ENCODE measurements at regions not wholly inside any gene's neighbourhood (a gene's known extent, or its start where the extent isn't known, plus 50 kb on each side); places are given as distances from the start of the nearest gene placed in this dataset.

DNA sequence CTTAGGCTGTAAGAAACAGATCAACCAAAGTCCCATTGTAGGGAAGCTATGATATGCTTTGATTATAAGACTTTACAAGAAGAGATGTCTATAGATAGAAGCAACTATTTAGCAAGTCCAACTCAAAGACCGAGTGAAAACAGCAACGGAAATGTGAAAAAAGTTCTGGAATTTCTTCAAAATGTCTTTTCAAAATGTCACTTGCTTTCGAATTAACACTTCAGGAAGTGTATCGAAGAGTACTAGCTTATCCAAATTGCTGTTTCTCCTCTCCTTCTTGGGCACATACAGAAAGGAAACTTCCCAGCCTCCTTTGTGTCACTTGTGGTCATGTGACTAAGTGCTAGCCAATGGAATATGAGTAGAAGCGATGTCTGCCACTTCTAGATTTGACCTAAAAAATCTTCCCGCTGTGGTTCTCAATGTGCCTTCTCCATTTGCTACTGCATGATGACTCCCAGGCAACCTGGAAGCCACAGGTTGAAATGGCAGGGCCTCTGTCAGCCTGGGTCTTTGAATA, 89.9 kb downstream of the TSEN15 start:
- Histone ChIP-seq H3K9me3 (no peaks in the 10 kb centered on the region), H3K4me1 (no peaks in the 10 kb centered on the region), H3K36me3 (no peaks in the 10 kb centered on the region), H3K27ac (no peak overlapping the region), H3K27me3 (no peaks in the 10 kb centered on the region), H3K4me3 (no peak overlapping the region)
- TF ChIP-seq POLR2A (IDR thresholded peaks at IDR 0.05) (no peak), EP300 (IDR thresholded peaks at IDR 0.05; ENCODE audit: low read depth) (no peak), POLR2AphosphoS5 (IDR thresholded peaks at IDR 0.05) (no peak)
- TF ChIP-seq, protein P1, sequence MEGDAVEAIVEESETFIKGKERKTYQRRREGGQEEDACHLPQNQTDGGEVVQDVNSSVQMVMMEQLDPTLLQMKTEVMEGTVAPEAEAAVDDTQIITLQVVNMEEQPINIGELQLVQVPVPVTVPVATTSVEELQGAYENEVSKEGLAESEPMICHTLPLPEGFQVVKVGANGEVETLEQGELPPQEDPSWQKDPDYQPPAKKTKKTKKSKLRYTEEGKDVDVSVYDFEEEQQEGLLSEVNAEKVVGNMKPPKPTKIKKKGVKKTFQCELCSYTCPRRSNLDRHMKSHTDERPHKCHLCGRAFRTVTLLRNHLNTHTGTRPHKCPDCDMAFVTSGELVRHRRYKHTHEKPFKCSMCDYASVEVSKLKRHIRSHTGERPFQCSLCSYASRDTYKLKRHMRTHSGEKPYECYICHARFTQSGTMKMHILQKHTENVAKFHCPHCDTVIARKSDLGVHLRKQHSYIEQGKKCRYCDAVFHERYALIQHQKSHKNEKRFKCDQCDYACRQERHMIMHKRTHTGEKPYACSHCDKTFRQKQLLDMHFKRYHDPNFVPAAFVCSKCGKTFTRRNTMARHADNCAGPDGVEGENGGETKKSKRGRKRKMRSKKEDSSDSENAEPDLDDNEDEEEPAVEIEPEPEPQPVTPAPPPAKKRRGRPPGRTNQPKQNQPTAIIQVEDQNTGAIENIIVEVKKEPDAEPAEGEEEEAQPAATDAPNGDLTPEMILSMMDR (IDR thresholded peaks at IDR 0.05): no peak
- intact Hi-C loops (cut with DNase I; ENCODE audit: low total_unique reads): no loop called here
- WGBS, 2 donors (ENCODE audit: low coverage in 1 of 2): 92 to 95% methylated on average over 5 to 6 of the region's 6 CpGs
- no peak for DNase-seq
- in situ Hi-C loops (cut with MboI; ENCODE audit: low pct_ligation_motif_present in 1 of 4, low pct_unique_long_range_greater_than_20kb in 1 of 4, low sequenced_read_pairs in 3 of 4): no loop called here

DNA sequence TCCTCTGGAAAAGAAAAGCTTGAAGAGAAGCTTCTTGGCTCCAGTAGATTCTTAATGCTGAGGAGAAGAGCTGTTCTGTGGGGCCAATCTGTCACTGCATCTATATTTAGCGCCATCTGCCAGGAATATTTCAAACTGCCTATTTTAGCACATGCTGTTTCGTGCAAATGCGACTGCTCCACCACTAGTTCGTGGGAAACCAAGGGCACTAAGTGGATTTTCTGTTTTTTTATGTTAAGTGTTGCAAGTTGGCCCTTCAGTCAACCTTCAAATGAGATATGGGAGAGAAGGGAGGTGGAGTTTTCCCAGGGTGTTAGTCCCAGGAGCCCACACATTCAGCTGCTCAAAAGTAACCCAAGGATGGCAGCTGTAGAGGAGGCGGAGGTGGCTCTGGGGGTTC, 91.9 kb downstream of the TSEN15 start:
- Histone ChIP-seq H3K9me3 (no peaks in the 10 kb centered on the region), H3K4me1 (no peaks in the 10 kb centered on the region), H3K36me3 (no peaks in the 10 kb centered on the region), H3K27ac (no peak overlapping the region), H3K27me3 (no peaks in the 10 kb centered on the region), H3K4me3 (no peak overlapping the region)
- intact Hi-C loops (cut with DNase I; ENCODE audit: low total_unique reads): no loop called here
- no peak for DNase-seq
- 65% methylated on average over 5 of the region's 5 CpGs; no CpG with 5 or more reads in 1 of the 2 donors for WGBS, 2 donors (ENCODE audit: low coverage in 1 of 2)
- TF ChIP-seq POLR2A (IDR thresholded peaks at IDR 0.05): no peak
- TF ChIP-seq, protein P1 (IDR thresholded peaks at IDR 0.05): no peak
- TF ChIP-seq POLR2AphosphoS5 (IDR thresholded peaks at IDR 0.05): no peak
- TF ChIP-seq EP300 (IDR thresholded peaks at IDR 0.05; ENCODE audit: low read depth): no peak
- in situ Hi-C loops (cut with MboI; ENCODE audit: low pct_ligation_motif_present in 1 of 4, low pct_unique_long_range_greater_than_20kb in 1 of 4, low sequenced_read_pairs in 3 of 4): no loop called here

DNA sequence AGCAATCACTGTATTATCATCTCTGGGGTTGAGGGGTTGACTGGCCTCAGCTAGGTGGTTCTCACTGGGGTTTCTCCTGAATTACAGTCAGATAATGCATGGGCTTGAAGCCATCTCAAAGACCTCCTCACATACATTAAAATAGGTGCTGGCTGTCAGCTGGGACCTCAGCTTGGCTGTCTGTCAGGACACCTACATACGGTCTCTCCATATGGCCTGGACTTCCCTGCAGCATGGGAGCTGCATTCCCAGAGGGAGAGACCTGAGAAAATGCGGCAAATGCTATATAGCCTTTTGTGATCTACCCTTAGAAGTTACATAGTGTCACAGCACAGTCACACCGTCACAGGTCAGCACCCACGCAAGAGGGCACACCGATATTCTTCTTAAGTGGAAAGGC, 93.6 kb downstream of the TSEN15 start:
- no peak for TF ChIP-seq POLR2AphosphoS5 (IDR thresholded peaks at IDR 0.05)
- TF ChIP-seq, protein P1 (IDR thresholded peaks at IDR 0.05): no peak
- no peak overlapping the region for H3K4me3 ChIP-seq
- 98 to 100% methylated on average over 3 to 5 of the region's 5 CpGs for WGBS, 2 donors (ENCODE audit: low coverage in 1 of 2)
- H3K36me3 ChIP-seq: no peaks in the 10 kb centered on the region
- no peaks in the 10 kb centered on the region for H3K27me3 ChIP-seq
- in situ Hi-C loops (cut with MboI; ENCODE audit: low pct_ligation_motif_present in 1 of 4, low pct_unique_long_range_greater_than_20kb in 1 of 4, low sequenced_read_pairs in 3 of 4): no loop called here
- intact Hi-C loops (cut with DNase I; ENCODE audit: low total_unique reads): no loop called here
- no peaks in the 10 kb centered on the region for H3K9me3 ChIP-seq
- no peak overlapping the region for H3K27ac ChIP-seq
- no peak for DNase-seq
- H3K4me1 ChIP-seq: no peaks in the 10 kb centered on the region

DNA sequence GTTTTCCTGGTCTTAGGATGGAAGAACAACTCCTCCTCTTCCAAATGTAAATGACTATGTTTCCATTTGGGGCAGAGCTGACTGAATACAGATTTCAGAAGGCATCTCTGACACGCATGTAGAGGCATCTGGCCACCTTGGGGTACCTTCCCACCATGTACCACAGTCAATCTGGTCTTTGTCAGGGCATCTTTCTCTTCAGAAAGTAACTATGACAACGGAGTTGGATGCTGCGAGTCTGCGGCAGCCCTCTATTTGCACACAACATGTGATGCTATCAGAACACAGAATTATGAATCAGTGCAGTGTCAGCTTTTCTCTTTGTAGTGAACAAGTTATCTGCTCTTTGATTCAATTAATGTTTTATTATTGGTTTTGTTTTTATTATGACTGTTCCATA, 94.7 kb downstream of the TSEN15 start:
- no peak overlapping the region for H3K4me3 ChIP-seq
- H3K4me1 ChIP-seq: peaks cover 0 to 3% (median 0%) of the 10 kb centered on the region in 4 donors
- no peaks in the 10 kb centered on the region for H3K36me3 ChIP-seq
- no peak for TF ChIP-seq POLR2AphosphoS5 (IDR thresholded peaks at IDR 0.05)
- TF ChIP-seq POLR2A (IDR thresholded peaks at IDR 0.05): no peak
- TF ChIP-seq, protein P1 (IDR thresholded peaks at IDR 0.05): no peak
- no peak for TF ChIP-seq EP300 (IDR thresholded peaks at IDR 0.05; ENCODE audit: low read depth)
- 67 to 92% methylated on average over 1 to 4 of the region's 4 CpGs for WGBS, 2 donors (ENCODE audit: low coverage in 1 of 2)
- no peaks in the 10 kb centered on the region for H3K27me3 ChIP-seq
- H3K27ac ChIP-seq: no peak overlapping the region
- intact Hi-C loops (cut with DNase I; ENCODE audit: low total_unique reads) (no loop called here), in situ Hi-C loops (cut with MboI; ENCODE audit: low pct_ligation_motif_present in 1 of 4, low pct_unique_long_range_greater_than_20kb in 1 of 4, low sequenced_read_pairs in 3 of 4) (no loop called here)
- no peak for DNase-seq
- no peaks in the 10 kb centered on the region for H3K9me3 ChIP-seq
